Panc1 (cell line): ENCODE measurements at regions not wholly inside any gene's neighbourhood (a gene's known extent, or its start where the extent isn't known, plus 50 kb on each side); places are given as distances from the start of the nearest gene placed in this dataset.

ENCODE experiments used
- POLR2AphosphoS5 ChIP-seq: IDR thresholded peaks from 2 replicates; pipeline ENCODE4 v1.6.1; 2012; ENCODE audit warnings: mild to moderate bottlenecking, low read depth, low read length, moderate library complexity
- SIN3A ChIP-seq: IDR thresholded peaks from 2 replicates; pipeline ENCODE4 v1.6.1; 2012; ENCODE audit warnings: low read depth, mild to moderate bottlenecking, low read length, moderate library complexity, borderline replicate concordance; ENCODE audit not compliant: insufficient read depth
- TCF7L2 ChIP-seq: IDR thresholded peaks from 2 replicates; pipeline ENCODE4 v1.6.1; 2011; ENCODE audit warnings: mild to moderate bottlenecking, low read depth, low read length, inconsistent platforms
- TF ChIP-seq, protein P1 (sequence below): fragments of 450-650 bp; IDR thresholded peaks from 2 replicates; pipeline ENCODE4 v1.5.1; 2017; ENCODE audit warnings: mild to moderate bottlenecking
- TF ChIP-seq, protein P2 (sequence below), 2 experiments: IDR thresholded peaks; 2 replicates each; pipeline ENCODE4 v1.6.1; 2011 to 2012; ENCODE audit warnings: low read depth in 2 of 2, control low read depth in 1 of 2, low read length in 1 of 2, mild to moderate bottlenecking in 1 of 2, moderate library complexity in 1 of 2; ENCODE audit not compliant: insufficient read depth in 1 of 2

DNA sequence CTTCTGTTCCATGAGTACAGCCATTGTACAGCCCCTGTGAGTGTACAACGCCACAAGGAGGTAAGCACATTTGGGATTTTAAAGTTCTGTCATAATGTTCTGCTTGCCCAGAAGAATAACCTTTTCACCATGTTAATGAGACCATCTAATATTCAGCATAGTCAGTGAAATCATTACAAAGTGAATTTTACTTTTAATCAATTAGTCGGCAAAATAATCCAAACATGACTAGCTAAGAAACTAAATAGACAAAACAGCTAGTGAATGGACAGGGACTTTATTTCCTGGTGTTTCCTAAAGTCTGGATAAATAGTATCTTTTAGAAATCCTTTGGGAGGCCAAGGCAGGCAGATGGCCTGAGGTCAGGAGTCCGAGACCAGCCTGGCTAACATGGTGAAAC is 69.0 kb upstream of the NRSN1 start:
- TF ChIP-seq, protein P1, sequence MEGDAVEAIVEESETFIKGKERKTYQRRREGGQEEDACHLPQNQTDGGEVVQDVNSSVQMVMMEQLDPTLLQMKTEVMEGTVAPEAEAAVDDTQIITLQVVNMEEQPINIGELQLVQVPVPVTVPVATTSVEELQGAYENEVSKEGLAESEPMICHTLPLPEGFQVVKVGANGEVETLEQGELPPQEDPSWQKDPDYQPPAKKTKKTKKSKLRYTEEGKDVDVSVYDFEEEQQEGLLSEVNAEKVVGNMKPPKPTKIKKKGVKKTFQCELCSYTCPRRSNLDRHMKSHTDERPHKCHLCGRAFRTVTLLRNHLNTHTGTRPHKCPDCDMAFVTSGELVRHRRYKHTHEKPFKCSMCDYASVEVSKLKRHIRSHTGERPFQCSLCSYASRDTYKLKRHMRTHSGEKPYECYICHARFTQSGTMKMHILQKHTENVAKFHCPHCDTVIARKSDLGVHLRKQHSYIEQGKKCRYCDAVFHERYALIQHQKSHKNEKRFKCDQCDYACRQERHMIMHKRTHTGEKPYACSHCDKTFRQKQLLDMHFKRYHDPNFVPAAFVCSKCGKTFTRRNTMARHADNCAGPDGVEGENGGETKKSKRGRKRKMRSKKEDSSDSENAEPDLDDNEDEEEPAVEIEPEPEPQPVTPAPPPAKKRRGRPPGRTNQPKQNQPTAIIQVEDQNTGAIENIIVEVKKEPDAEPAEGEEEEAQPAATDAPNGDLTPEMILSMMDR = no peak
- TF ChIP-seq POLR2AphosphoS5 = no peak
- TF ChIP-seq SIN3A = no peak
- TF ChIP-seq TCF7L2 = no peak
- TF ChIP-seq, protein P2, sequence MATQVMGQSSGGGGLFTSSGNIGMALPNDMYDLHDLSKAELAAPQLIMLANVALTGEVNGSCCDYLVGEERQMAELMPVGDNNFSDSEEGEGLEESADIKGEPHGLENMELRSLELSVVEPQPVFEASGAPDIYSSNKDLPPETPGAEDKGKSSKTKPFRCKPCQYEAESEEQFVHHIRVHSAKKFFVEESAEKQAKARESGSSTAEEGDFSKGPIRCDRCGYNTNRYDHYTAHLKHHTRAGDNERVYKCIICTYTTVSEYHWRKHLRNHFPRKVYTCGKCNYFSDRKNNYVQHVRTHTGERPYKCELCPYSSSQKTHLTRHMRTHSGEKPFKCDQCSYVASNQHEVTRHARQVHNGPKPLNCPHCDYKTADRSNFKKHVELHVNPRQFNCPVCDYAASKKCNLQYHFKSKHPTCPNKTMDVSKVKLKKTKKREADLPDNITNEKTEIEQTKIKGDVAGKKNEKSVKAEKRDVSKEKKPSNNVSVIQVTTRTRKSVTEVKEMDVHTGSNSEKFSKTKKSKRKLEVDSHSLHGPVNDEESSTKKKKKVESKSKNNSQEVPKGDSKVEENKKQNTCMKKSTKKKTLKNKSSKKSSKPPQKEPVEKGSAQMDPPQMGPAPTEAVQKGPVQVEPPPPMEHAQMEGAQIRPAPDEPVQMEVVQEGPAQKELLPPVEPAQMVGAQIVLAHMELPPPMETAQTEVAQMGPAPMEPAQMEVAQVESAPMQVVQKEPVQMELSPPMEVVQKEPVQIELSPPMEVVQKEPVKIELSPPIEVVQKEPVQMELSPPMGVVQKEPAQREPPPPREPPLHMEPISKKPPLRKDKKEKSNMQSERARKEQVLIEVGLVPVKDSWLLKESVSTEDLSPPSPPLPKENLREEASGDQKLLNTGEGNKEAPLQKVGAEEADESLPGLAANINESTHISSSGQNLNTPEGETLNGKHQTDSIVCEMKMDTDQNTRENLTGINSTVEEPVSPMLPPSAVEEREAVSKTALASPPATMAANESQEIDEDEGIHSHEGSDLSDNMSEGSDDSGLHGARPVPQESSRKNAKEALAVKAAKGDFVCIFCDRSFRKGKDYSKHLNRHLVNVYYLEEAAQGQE (IDR thresholded peaks at IDR 0.05; ENCODE audit: insufficient read depth in 1 of 2, low read depth in 2 of 2, low read length in 1 of 2) = no peak
